CD14-positive monocyte (primary cell): ENCODE measurements at regions not wholly inside any gene's neighbourhood (a gene's known extent, or its start where the extent isn't known, plus 50 kb on each side); places are given as distances from the start of the nearest gene placed in this dataset.

Source experiments
- DNase-seq, 3 donors: peaks; one replicate each; pipeline ENCODE4 v3.0.0-alpha.2; 2011 to 2022
- H2AFZ ChIP-seq: 2 replicates; pipeline ENCODE4 v1.6.0; 2012; ENCODE audit warnings: mild to moderate bottlenecking, low read depth, low read length, inconsistent platforms; ENCODE audit not compliant: insufficient read depth, poor library complexity, severe bottlenecking
- H3K27ac ChIP-seq, 2 donors: 1 replicate in 1 of 2; 2 replicates in 1 of 2; pipeline ENCODE4 v1.5.1; 2012 to 2013; ENCODE audit warnings: low read length in 2 of 2, control low read depth in 1 of 2, inconsistent platforms in 1 of 2, low read depth in 1 of 2, mild to moderate bottlenecking in 1 of 2
- H3K27me3 ChIP-seq, 2 donors: one replicate each; pipeline versions ENCODE4 v1.6.0 to v1.6.1; 2011 to 2013; ENCODE audit warnings: low read length in 2 of 2; ENCODE audit not compliant: control insufficient read depth in 2 of 2, insufficient read depth in 2 of 2
- H3K36me3 ChIP-seq, 2 donors: replicated peaks in 1 of 2; 1 replicate in 1 of 2; 2 replicates in 1 of 2; pipeline versions ENCODE4 v1.5.1 to v1.6.1; 2012 to 2013; ENCODE audit warnings: low read length in 2 of 2, control low read depth in 1 of 2, inconsistent platforms in 1 of 2, mild to moderate bottlenecking in 1 of 2; ENCODE audit not compliant: insufficient read depth in 2 of 2, control insufficient read depth in 1 of 2
- H3K4me1 ChIP-seq, 2 donors: 1 replicate in 1 of 2; 2 replicates in 1 of 2; pipeline versions ENCODE4 v1.5.1 to v1.6.1; 2012 to 2013; ENCODE audit warnings: low read length in 2 of 2, control low read depth in 1 of 2, inconsistent platforms in 1 of 2, mild to moderate bottlenecking in 1 of 2, moderate library complexity in 1 of 2; ENCODE audit not compliant: insufficient read depth in 2 of 2, control insufficient read depth in 1 of 2
- H3K4me2 ChIP-seq: replicated peaks from 2 replicates; pipeline ENCODE3; 2012; ENCODE audit warnings: low read length, moderate library complexity, mild to moderate bottlenecking; ENCODE audit not compliant: poor library complexity, severe bottlenecking; ENCODE audit errors: extremely low read depth
- H3K4me3 ChIP-seq, 3 experiments: fragments of 200-600 bp in 1 of 3; sonication (generic) in 1 of 3; replicated peaks in 1 of 3; 1 replicate in 2 of 3; 2 replicates in 1 of 3; pipeline ENCODE4 v1.5.1; 2011 to 2013; ENCODE audit warnings: low read length in 3 of 3, mild to moderate bottlenecking in 3 of 3, control low read depth in 2 of 3, low read depth in 2 of 3, inconsistent platforms in 1 of 3, moderate library complexity in 1 of 3
- H3K79me2 ChIP-seq: 2 replicates; pipeline ENCODE4 v1.6.0; 2012; ENCODE audit warnings: mild to moderate bottlenecking, control low read depth, inconsistent platforms, low read length, moderate library complexity; ENCODE audit not compliant: insufficient read depth
- H3K9ac ChIP-seq: 2 replicates; pipeline ENCODE4 v1.6.0; 2017; ENCODE audit warnings: low read length, mild to moderate bottlenecking; ENCODE audit not compliant: insufficient read depth, poor library complexity, severe bottlenecking
- H3K9me3 ChIP-seq, 2 donors: replicated peaks in 1 of 2; 1 replicate in 1 of 2; 2 replicates in 1 of 2; pipeline versions ENCODE4 v1.5.1 to v1.6.1; 2012 to 2013; ENCODE audit warnings: low read length in 2 of 2, control low read depth in 1 of 2; ENCODE audit not compliant: control insufficient read depth in 1 of 2, insufficient read depth in 1 of 2
- H4K20me1 ChIP-seq: 2 replicates; pipeline ENCODE4 v1.6.0; 2012; ENCODE audit warnings: mild to moderate bottlenecking, low read length, control low read depth, moderate library complexity; ENCODE audit not compliant: insufficient read depth
- H3K27ac Mint-ChIP-seq, 7 donors: one replicate each; pipeline ENCODE4 v1.8.0; 2020; ENCODE audit warnings: mild to moderate bottlenecking in 7 of 7, mixed read lengths in 7 of 7, moderate library complexity in 6 of 7, inconsistent platforms in 2 of 7
- H3K27me3 Mint-ChIP-seq, 3 donors: one replicate each; pipeline ENCODE4 v1.8.0; 2021 to 2022; ENCODE audit warnings: low read depth in 3 of 3, mild to moderate bottlenecking in 3 of 3, mixed read lengths in 3 of 3, moderate library complexity in 3 of 3, inconsistent platforms in 1 of 3
- H3K36me3 Mint-ChIP-seq, 2 donors: one replicate each; pipeline ENCODE4 v1.8.0; 2020; ENCODE audit warnings: mixed read lengths in 2 of 2, inconsistent platforms in 1 of 2, mild to moderate bottlenecking in 1 of 2
- H3K4me1 Mint-ChIP-seq: one replicate; pipeline ENCODE4 v1.8.0; 2020; ENCODE audit warnings: mild to moderate bottlenecking, mixed read lengths
- H3K4me3 Mint-ChIP-seq, 2 donors: one replicate each; pipeline ENCODE4 v1.8.0; 2020; ENCODE audit warnings: mild to moderate bottlenecking in 2 of 2, mixed read lengths in 2 of 2, moderate library complexity in 1 of 2
- H3K9me3 Mint-ChIP-seq, 7 donors: one replicate each; pipeline ENCODE4 v1.8.0; 2020 to 2022; ENCODE audit warnings: mixed read lengths in 7 of 7, mild to moderate bottlenecking in 6 of 7, moderate library complexity in 6 of 7, inconsistent platforms in 2 of 7
- CTCF ChIP-seq: fragments of 200-600 bp; IDR thresholded peaks from one replicate; pipeline ENCODE4 v1.8.0; 2022; ENCODE audit warnings: antibody characterized with exemption, mild to moderate bottlenecking
- WGBS: methylation state at CpG from one replicate; pipeline ENCODE4 v1.1.5; 2013; ENCODE audit warnings: missing lambda C conversion rate; ENCODE audit not compliant: insufficient coverage; 5-methylcytosine and 5-hydroxymethylcytosine counted together
- intact Hi-C, 2 donors: fragments of 100-400 bp; cut with micrococcal nuclease; formaldehyde crosslinking; loops; one replicate each; pipeline versions ENCODE4 v1.15.0 to v1.15.1; 2023

- Mint-ChIP-seq H3K4me3 (no peak overlapping the region), H3K27ac (no peak overlapping the region), H3K36me3 (no peaks in the 10 kb centered on the region), H3K27me3 (no peaks in the 10 kb centered on the region), H3K4me1 (no peaks in the 10 kb centered on the region), H3K9me3 (peaks cover 0 to 4% (median 1%) of the 10 kb centered on the region in 7 donors)
- Histone ChIP-seq H2AFZ (no peak overlapping the region), H3K4me2 (no peak overlapping the region), H3K4me1 (no peaks in the 10 kb centered on the region), H3K27me3 (no peaks in the 10 kb centered on the region), H3K4me3 (no peak overlapping the region), H3K79me2 (no peaks in the 10 kb centered on the region), H3K9ac (no peak overlapping the region), H3K36me3 (no peaks in the 10 kb centered on the region), H3K9me3 (no peaks in the 10 kb centered on the region), H4K20me1 (no peaks in the 10 kb centered on the region), H3K27ac (no peak overlapping the region)
- no peak for DNase-seq
- WGBS, result 80% methylated on average over 2 of the region's 3 CpGs
- intact Hi-C loops, result no loop called here
- TF ChIP-seq CTCF, result no peak
These were observed 1197.5 kb upstream of the TENM4 start for GRCh38 chr11:80638296-80638695.

- no peaks in the 10 kb centered on the region for H3K36me3 Mint-ChIP-seq
- H3K27ac Mint-ChIP-seq, result no peak overlapping the region
- no peak overlapping the region for H2AFZ ChIP-seq
- no peaks in the 10 kb centered on the region for H3K36me3 ChIP-seq
- H3K27ac ChIP-seq, result no peak overlapping the region
- WGBS, result no CpG with 5 or more reads among the region's 2 CpGs
- no peak for DNase-seq
- H3K27me3 Mint-ChIP-seq, result no peaks in the 10 kb centered on the region
- H3K9ac ChIP-seq, result no peak overlapping the region
- no peak overlapping the region for H3K4me2 ChIP-seq
- H3K9me3 ChIP-seq, result no peaks in the 10 kb centered on the region
- no peak overlapping the region for H3K4me3 ChIP-seq
- H3K4me3 Mint-ChIP-seq, result no peak overlapping the region
- H3K79me2 ChIP-seq, result no peaks in the 10 kb centered on the region
- peaks cover 0 to 4% (median 1%) of the 10 kb centered on the region in 7 donors for H3K9me3 Mint-ChIP-seq
- no peaks in the 10 kb centered on the region for H3K4me1 ChIP-seq
- intact Hi-C loops, result no loop called here
- no peaks in the 10 kb centered on the region for H3K27me3 ChIP-seq
- H4K20me1 ChIP-seq, result no peaks in the 10 kb centered on the region
- TF ChIP-seq CTCF, result no peak
- H3K4me1 Mint-ChIP-seq, result no peaks in the 10 kb centered on the region
These were observed 1196.7 kb upstream of the TENM4 start for GRCh38 chr11:80637571-80637970.
